HEK293T (cell line): ENCODE measurements at regions not wholly inside any gene's neighbourhood (a gene's known extent, or its start where the extent isn't known, plus 50 kb on each side); places are given as distances from the start of the nearest gene placed in this dataset.

Experiments
- CTCF ChIA-PET: fragments of 350-600 bp; formaldehyde crosslinking; extraction: SDS; loops from one replicate; lab custom pipeline; 2021; ENCODE audit warnings: antibody characterized with exemption, inconsistent platforms; lab: Yijun Ruan, JAX
- POLR2A ChIA-PET: fragments of 350-600 bp; formaldehyde crosslinking; extraction: SDS; loops from one replicate; lab custom pipeline; 2020; ENCODE audit warnings: antibody characterized with exemption, inconsistent platforms; lab: Yijun Ruan, JAX
- DNase-seq: peaks from one replicate; pipeline ENCODE4 v3.0.0; 2012; ENCODE audit warnings: mixed read lengths; ENCODE audit errors: extremely low spot score
- ARNT ChIP-seq: fragments of 450-650 bp; IDR thresholded peaks from 2 replicates; pipeline ENCODE4 v1.6.1; 2017; ENCODE audit warnings: mild to moderate bottlenecking
- BHLHE40 ChIP-seq: fragments of 450-650 bp; IDR thresholded peaks from 2 replicates; pipeline ENCODE4 v1.6.1; 2016; ENCODE audit warnings: mild to moderate bottlenecking, moderate library complexity, borderline replicate concordance
- CTBP1 ChIP-seq: fragments of 450-650 bp; IDR thresholded peaks from 2 replicates; pipeline ENCODE4 v1.6.1; 2016; ENCODE audit warnings: borderline replicate concordance
- ELF4 ChIP-seq: fragments of 450-650 bp; IDR thresholded peaks from 2 replicates; pipeline ENCODE4 v1.6.1; 2017; ENCODE audit warnings: antibody characterized with exemption
- FOXA1 ChIP-seq: fragments of 450-650 bp; IDR thresholded peaks from 2 replicates; pipeline ENCODE4 v1.6.1; 2016; ENCODE audit warnings: mild to moderate bottlenecking
- FOXK2 ChIP-seq: fragments of 450-650 bp; IDR thresholded peaks from 2 replicates; pipeline ENCODE4 v1.6.1; 2016; ENCODE audit warnings: mild to moderate bottlenecking
- FOXM1 ChIP-seq: fragments of 450-650 bp; IDR thresholded peaks from 2 replicates; pipeline ENCODE4 v1.6.1; 2017; ENCODE audit warnings: mild to moderate bottlenecking, borderline replicate concordance
- HDGF ChIP-seq: fragments of 450-650 bp; IDR thresholded peaks from 2 replicates; pipeline ENCODE4 v1.6.1; 2017; ENCODE audit warnings: antibody characterized with exemption, borderline replicate concordance
- L3MBTL2 ChIP-seq: fragments of 450-650 bp; conservative IDR thresholded peaks from 2 replicates; pipeline ENCODE4 v1.6.1; 2016; ENCODE audit warnings: mild to moderate bottlenecking
- LEF1 ChIP-seq: fragments of 450-650 bp; IDR thresholded peaks from 2 replicates; pipeline ENCODE4 v1.6.1; 2017; ENCODE audit warnings: mild to moderate bottlenecking, borderline replicate concordance
- NFRKB ChIP-seq: fragments of 450-650 bp; IDR thresholded peaks from 2 replicates; pipeline ENCODE4 v1.6.1; 2016; ENCODE audit warnings: mild to moderate bottlenecking, moderate library complexity
- SP1 ChIP-seq: fragments of 450-650 bp; IDR thresholded peaks from 2 replicates; pipeline ENCODE4 v1.6.1; 2017
- SUZ12 ChIP-seq: fragments of 450-650 bp; IDR thresholded peaks from 2 replicates; pipeline ENCODE4 v1.6.1; 2016; ENCODE audit warnings: mild to moderate bottlenecking
- TARDBP ChIP-seq: fragments of 450-650 bp; IDR thresholded peaks from 2 replicates; pipeline ENCODE4 v1.6.1; 2016
- ZNF384 ChIP-seq: fragments of 450-650 bp; IDR thresholded peaks from 2 replicates; pipeline ENCODE4 v1.6.1; 2016
- TF ChIP-seq, protein P1 (sequence below): fragments of 450-650 bp; IDR thresholded peaks from 2 replicates; pipeline ENCODE4 v1.6.1; 2016

DNA sequence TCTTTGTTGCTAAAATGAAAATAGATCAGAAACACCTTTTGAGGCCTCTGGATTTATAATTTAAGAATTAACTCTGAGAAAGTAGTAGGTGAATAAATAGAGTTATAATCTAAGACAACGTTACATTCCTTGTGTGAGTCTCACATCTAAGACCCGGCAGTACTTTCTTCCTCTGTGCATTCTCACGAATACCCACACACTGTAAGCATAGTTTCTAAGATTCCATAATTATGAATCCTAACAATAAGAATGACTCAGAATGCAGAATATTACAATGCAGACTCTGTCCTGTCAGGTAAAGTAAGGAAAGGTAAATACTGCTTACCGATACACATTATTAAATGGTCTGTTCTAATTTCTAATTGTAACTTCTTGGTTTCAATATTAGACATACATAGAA lies 257.7 kb upstream of the CNTN6 start:
- no peak for TF ChIP-seq LEF1
- TF ChIP-seq BHLHE40: no peak
- no peak for DNase-seq
- ChIA-PET POLR2A (no interaction called here), CTCF (no interaction called here)

DNA sequence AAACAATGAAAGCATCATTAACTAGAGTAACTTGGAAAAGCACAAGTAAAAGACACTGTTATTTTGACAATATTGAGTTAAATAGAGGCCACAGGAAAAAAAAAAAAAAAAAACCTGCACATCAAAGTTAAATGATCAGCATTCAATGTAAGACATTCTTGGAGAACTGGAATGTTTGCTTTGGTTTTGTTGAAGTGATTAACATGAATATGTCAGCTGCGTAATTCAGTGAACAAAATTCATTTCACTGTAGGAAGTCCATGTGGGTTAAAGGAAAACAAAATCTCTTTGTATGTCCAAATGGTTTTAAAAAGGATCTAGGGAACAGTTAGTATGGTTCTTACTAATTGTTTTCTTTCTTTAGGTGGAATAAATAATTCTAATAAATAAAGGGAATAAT lies 252.8 kb upstream of the CNTN6 start:
- DNase-seq: no peak
- ChIA-PET POLR2A (no interaction called here), CTCF (no interaction called here)
- no peak for TF ChIP-seq BHLHE40
- no peak for TF ChIP-seq SUZ12
- TF ChIP-seq L3MBTL2: no peak
- no peak for TF ChIP-seq SP1

DNA sequence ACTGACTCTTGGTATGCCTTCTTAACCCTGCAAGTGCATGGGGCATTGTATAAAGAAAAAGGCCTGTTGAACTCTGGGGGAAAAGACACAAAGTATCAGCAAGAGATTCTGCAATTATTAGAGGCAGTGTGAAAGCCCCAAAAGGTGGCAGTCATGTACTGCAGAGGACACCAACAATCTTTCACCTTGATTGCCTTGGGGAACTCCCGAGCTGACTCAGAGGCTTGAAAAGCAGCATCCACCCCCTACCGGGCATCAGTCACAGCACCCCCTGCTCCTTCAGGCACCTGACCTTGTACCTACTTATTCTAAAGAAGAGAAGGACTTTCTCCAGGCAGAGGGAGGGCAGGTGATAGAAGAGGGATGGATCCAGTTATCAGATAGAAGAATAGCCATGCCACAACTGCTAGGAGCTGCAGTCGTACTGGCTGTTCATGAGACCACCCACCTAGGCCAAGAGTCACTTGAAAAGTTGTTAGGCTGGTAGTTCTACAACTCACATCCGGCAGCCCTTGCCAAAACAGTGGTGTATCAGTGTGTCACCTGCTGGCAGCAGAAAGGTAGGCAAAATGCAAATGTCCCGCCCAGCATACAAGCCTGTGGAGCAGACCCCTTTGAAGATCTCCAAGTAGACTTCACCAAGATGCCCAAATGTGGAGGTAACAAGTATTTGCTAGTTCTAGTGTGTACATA lies 241.6 kb upstream of the CNTN6 start:
- CTCF ChIA-PET: no interaction called here

DNA sequence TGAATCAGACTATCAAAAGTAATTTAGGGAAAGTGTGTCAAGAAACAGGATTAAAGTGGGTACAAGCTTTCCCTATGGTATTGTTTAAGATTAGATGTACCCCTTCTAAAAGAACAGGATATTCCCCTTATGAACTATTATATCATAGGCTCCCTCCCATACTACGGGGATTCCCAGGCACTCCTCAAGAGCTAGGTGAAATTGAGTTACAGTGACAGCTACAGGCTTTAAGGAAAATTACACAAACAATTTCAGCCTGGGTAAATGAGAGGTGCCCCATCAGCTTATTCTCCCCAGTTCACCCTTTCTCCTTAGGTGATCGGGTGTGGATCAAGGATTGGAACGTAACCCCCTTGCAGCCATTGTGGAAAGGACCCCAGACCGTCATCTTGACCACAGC lies 240.8 kb upstream of the CNTN6 start:
- ChIA-PET CTCF (interaction anchor here (0.6 kb wide), 1 partner anchor 55 kb away, joined by 4 read pairs; no protein-coding TSS in a partner anchor), POLR2A (no interaction called here)
- DNase-seq: no peak
- TF ChIP-seq NFRKB (no peak), L3MBTL2 (no peak), FOXM1 (no peak), ARNT (no peak), FOXK2 (no peak), LEF1 (no peak), ZNF384 (no peak), ELF4 (no peak), FOXA1 (no peak), BHLHE40 (no peak)
- TF ChIP-seq, protein P1, sequence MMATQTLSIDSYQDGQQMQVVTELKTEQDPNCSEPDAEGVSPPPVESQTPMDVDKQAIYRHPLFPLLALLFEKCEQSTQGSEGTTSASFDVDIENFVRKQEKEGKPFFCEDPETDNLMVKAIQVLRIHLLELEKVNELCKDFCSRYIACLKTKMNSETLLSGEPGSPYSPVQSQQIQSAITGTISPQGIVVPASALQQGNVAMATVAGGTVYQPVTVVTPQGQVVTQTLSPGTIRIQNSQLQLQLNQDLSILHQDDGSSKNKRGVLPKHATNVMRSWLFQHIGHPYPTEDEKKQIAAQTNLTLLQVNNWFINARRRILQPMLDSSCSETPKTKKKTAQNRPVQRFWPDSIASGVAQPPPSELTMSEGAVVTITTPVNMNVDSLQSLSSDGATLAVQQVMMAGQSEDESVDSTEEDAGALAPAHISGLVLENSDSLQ: no peak

More for the DNA sequence above, 241.6 kb upstream of the CNTN6 start:
- no peak for TF ChIP-seq L3MBTL2
- no peak for TF ChIP-seq TARDBP
- no peak for TF ChIP-seq FOXM1
- no peak for TF ChIP-seq SUZ12
- TF ChIP-seq ZNF384: no peak
- no peak for TF ChIP-seq HDGF
- no peak for TF ChIP-seq BHLHE40
- TF ChIP-seq FOXA1: no peak
- no peak for TF ChIP-seq SP1
- TF ChIP-seq, protein P1: no peak
- TF ChIP-seq FOXK2: no peak
- TF ChIP-seq NFRKB: no peak
- no peak for TF ChIP-seq ARNT
- TF ChIP-seq ELF4: no peak
- TF ChIP-seq LEF1: no peak
- no peak for TF ChIP-seq CTBP1
- DNase-seq: no peak
- POLR2A ChIA-PET: no interaction called here

DNA sequence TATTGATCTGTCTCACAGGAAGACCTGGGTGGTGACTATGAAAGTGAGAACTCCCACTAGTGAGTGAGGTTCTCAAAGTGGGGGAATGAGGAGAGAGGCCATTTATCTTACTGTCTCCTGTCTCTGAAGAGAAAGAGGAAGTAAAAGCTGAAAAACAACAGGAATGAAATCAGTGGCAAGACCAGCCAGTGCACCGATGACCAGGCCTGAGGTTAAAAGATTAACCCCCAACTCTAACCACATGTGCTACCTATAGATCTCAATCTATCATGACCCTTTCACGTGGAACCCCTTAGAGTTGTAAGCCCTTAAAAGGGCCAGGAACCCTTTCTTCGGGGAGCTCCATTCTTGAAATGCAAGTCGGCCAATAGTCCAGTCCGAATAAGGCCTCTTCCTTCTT lies 239.3 kb upstream of the CNTN6 start:
- ChIA-PET CTCF (no interaction called here), POLR2A (no interaction called here)
- no peak for DNase-seq
- TF ChIP-seq ELF4 (no peak), ARNT (no peak), FOXM1 (no peak), NFRKB (no peak)
- TF ChIP-seq, protein P1: no peak

DNA sequence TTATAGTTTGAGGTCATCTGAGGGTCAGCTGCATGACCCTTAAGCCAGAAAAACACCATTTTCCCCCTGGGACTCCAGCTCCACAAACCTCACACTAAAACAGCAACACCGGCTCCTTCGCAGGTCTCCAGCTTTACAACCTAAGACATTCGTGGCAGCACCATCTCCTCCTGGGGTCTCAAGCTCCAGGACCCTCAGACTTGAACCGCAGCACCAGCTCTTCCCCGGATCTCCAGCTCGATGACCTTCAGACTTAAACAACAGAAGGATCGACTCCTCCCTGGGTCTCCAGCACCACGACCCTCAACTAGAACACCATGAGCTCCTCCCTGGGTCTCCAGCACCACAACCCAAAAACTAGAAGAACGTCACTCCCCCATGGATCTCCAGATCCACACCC lies 233.7 kb upstream of the CNTN6 start:
- TF ChIP-seq L3MBTL2: no peak
- TF ChIP-seq, protein P1: no peak
- TF ChIP-seq TARDBP: no peak
- TF ChIP-seq LEF1: no peak
- TF ChIP-seq ARNT: no peak
- no peak for TF ChIP-seq SP1
- TF ChIP-seq CTBP1: no peak
- no peak for TF ChIP-seq FOXM1
- no peak for TF ChIP-seq FOXA1
- TF ChIP-seq NFRKB: no peak
- TF ChIP-seq BHLHE40: no peak
- TF ChIP-seq SUZ12: no peak
- TF ChIP-seq FOXK2: no peak
- POLR2A ChIA-PET: no interaction called here
- CTCF ChIA-PET: no interaction called here
- no peak for DNase-seq
